SU-DHL-6 (cell line): ENCODE measurements at regions not wholly inside any gene's neighbourhood (a gene's known extent, or its start where the extent isn't known, plus 50 kb on each side); places are given as distances from the start of the nearest gene placed in this dataset.

Source experiments
- EZH2phosphoT487 ChIP-seq: fragments of 200-600 bp; sonication (generic), shearing (Covaris generic); conservative IDR thresholded peaks from 2 replicates; pipeline ENCODE4 v1.6.1; 2018; ENCODE audit warnings: mild to moderate bottlenecking, antibody characterized with exemption, low read length, moderate library complexity, mixed read lengths
- TF ChIP-seq, protein P1 (sequence below): fragments of 200-600 bp; sonication (generic); IDR thresholded peaks from one replicate; pipeline ENCODE4 v1.5.1; 2017; ENCODE audit warnings: antibody characterized with exemption, mild to moderate bottlenecking, low read length, moderate library complexity; ENCODE audit not compliant: insufficient read depth, poor library complexity, severe bottlenecking

- TF ChIP-seq, protein P1, sequence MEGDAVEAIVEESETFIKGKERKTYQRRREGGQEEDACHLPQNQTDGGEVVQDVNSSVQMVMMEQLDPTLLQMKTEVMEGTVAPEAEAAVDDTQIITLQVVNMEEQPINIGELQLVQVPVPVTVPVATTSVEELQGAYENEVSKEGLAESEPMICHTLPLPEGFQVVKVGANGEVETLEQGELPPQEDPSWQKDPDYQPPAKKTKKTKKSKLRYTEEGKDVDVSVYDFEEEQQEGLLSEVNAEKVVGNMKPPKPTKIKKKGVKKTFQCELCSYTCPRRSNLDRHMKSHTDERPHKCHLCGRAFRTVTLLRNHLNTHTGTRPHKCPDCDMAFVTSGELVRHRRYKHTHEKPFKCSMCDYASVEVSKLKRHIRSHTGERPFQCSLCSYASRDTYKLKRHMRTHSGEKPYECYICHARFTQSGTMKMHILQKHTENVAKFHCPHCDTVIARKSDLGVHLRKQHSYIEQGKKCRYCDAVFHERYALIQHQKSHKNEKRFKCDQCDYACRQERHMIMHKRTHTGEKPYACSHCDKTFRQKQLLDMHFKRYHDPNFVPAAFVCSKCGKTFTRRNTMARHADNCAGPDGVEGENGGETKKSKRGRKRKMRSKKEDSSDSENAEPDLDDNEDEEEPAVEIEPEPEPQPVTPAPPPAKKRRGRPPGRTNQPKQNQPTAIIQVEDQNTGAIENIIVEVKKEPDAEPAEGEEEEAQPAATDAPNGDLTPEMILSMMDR, result no peak
- TF ChIP-seq EZH2phosphoT487, result no peak
Observed at GRCh38 chr1:29385966-29386365, 149.6 kb downstream of the PTPRU start.
